ENCODE measurements at regions not wholly inside any gene's neighbourhood (a gene's known extent, or its start where the extent isn't known, plus 50 kb on each side); places are given as distances from the start of the nearest gene placed in this dataset.

DNA sequence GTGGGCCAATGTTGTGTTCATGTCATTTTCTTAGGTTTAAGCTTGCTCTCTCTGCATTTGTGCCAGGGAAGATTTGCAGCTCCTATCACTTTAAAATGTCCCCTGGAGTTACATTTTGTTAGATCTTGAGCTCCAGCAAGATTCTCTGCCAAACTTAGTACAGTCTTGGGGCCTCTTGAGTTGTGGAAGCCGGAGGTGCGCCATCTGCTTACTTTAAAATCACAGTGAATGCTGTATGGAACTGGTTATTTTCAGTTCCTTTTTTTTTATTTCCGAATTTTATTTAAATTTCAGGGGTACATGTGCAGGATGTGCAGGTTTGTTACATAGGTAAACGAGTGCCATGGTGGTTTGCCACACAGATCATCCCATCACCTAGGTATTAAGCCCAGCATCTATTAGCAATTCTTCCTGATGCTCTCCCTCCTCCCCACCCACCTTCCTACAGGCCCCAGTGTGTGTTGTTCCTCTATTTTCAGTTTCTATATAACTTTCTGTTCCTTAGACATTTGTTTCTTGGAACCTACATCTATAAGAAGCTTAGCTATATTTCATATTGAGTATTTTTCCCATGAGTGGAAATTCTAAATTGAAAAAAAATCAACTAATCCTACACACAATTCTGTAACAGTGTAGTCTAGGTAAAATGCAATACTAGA is 114.4 kb upstream of the CREB5 start:
- Histone ChIP-seq H3K4me3 (no peak overlapping the region), H3K27ac (no peak overlapping the region), H3K9me3 (no peaks in the 10 kb centered on the region), H3K36me3 (no peaks in the 10 kb centered on the region), H3K27me3 (no peaks in the 10 kb centered on the region), H3K4me1 (no peaks in the 10 kb centered on the region)
- DNase-seq (ENCODE audit: extremely low spot score in 2 of 2) = no peak
- intact Hi-C loops (cut with DNase I) = no loop called here
- TF ChIP-seq, protein P1, sequence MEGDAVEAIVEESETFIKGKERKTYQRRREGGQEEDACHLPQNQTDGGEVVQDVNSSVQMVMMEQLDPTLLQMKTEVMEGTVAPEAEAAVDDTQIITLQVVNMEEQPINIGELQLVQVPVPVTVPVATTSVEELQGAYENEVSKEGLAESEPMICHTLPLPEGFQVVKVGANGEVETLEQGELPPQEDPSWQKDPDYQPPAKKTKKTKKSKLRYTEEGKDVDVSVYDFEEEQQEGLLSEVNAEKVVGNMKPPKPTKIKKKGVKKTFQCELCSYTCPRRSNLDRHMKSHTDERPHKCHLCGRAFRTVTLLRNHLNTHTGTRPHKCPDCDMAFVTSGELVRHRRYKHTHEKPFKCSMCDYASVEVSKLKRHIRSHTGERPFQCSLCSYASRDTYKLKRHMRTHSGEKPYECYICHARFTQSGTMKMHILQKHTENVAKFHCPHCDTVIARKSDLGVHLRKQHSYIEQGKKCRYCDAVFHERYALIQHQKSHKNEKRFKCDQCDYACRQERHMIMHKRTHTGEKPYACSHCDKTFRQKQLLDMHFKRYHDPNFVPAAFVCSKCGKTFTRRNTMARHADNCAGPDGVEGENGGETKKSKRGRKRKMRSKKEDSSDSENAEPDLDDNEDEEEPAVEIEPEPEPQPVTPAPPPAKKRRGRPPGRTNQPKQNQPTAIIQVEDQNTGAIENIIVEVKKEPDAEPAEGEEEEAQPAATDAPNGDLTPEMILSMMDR (IDR thresholded peaks at IDR 0.05) = no peak
- TF ChIP-seq POLR2A (IDR thresholded peaks at IDR 0.05) (no peak), POLR2AphosphoS5 (IDR thresholded peaks at IDR 0.05; ENCODE audit: insufficient read depth in 1 of 2, low read depth in 1 of 2) (no peak)

GRCh38 chr7:28298870-28299518 is 113.3 kb upstream of the CREB5 start:
- H3K9me3 ChIP-seq = no peaks in the 10 kb centered on the region
- DNase-seq (ENCODE audit: extremely low spot score in 2 of 2) = no peak
- H3K27ac ChIP-seq = no peak overlapping the region
- H3K4me3 ChIP-seq = no peak overlapping the region
- TF ChIP-seq POLR2A (IDR thresholded peaks at IDR 0.05) = no peak
- TF ChIP-seq, protein P1 (IDR thresholded peaks at IDR 0.05) = peak in 2 of 3 experiments; percentile 22 to 31
- no peaks in the 10 kb centered on the region for H3K36me3 ChIP-seq
- no peaks in the 10 kb centered on the region for H3K27me3 ChIP-seq
- intact Hi-C loops (cut with DNase I) = no loop called here
- H3K4me1 ChIP-seq = no peaks in the 10 kb centered on the region

GRCh38 chr7:28299556-28299955 is 112.8 kb upstream of the CREB5 start:
- no peak for TF ChIP-seq POLR2AphosphoS5 (IDR thresholded peaks at IDR 0.05; ENCODE audit: insufficient read depth in 1 of 2, low read depth in 1 of 2)
- TF ChIP-seq, protein P1 (IDR thresholded peaks at IDR 0.05) = no peak
- TF ChIP-seq POLR2A (IDR thresholded peaks at IDR 0.05) = no peak
- H3K4me3 ChIP-seq = no peak overlapping the region
- no peaks in the 10 kb centered on the region for H3K36me3 ChIP-seq
- intact Hi-C loops (cut with DNase I) = no loop called here
- no peaks in the 10 kb centered on the region for H3K9me3 ChIP-seq
- H3K27me3 ChIP-seq = no peaks in the 10 kb centered on the region
- no peak overlapping the region for H3K27ac ChIP-seq
- DNase-seq (ENCODE audit: extremely low spot score in 2 of 2) = no peak
- H3K4me1 ChIP-seq = no peaks in the 10 kb centered on the region

DNA sequence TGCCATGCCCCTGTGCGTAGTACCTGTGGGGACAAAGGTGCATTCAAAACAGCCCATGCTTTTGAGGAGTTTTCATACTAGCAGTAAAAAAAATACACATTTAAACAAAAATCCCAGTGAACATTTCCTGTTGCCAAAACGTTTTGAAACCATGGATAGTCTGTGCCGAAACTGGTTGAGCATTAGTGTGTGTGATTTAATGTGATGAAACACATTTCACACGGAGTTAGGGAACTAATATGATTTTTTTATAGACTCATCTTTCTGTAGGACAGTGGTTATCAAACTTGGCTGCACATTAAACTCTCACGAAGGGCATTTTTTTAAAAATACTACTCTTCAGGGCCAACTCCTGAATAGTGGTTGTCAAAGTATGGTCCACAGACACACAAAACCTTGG is 111.8 kb upstream of the CREB5 start:
- Histone ChIP-seq H3K4me1 (no peaks in the 10 kb centered on the region), H3K4me3 (no peak overlapping the region), H3K36me3 (no peaks in the 10 kb centered on the region), H3K27me3 (no peaks in the 10 kb centered on the region), H3K9me3 (no peaks in the 10 kb centered on the region), H3K27ac (no peak overlapping the region)
- TF ChIP-seq, protein P1 (IDR thresholded peaks at IDR 0.05) = no peak
- no peak for TF ChIP-seq POLR2A (IDR thresholded peaks at IDR 0.05)
- no peak for TF ChIP-seq POLR2AphosphoS5 (IDR thresholded peaks at IDR 0.05; ENCODE audit: insufficient read depth in 1 of 2, low read depth in 1 of 2)
- intact Hi-C loops (cut with DNase I) = no loop called here
- DNase-seq (ENCODE audit: extremely low spot score in 2 of 2) = no peak

- H3K9me3 ChIP-seq = no peaks in the 10 kb centered on the region
- peak in 1 of 2 donors; percentile 91 for DNase-seq (ENCODE audit: extremely low spot score in 2 of 2)
- H3K4me3 ChIP-seq = no peak overlapping the region
- no peaks in the 10 kb centered on the region for H3K4me1 ChIP-seq
- H3K27me3 ChIP-seq = no peaks in the 10 kb centered on the region
- H3K27ac ChIP-seq = no peak overlapping the region
- intact Hi-C loops (cut with DNase I) = no loop called here
- no peaks in the 10 kb centered on the region for H3K36me3 ChIP-seq
- TF ChIP-seq, protein P1 (IDR thresholded peaks at IDR 0.05) = no peak
- TF ChIP-seq POLR2AphosphoS5 (IDR thresholded peaks at IDR 0.05; ENCODE audit: insufficient read depth in 1 of 2, low read depth in 1 of 2) (no peak), POLR2A (IDR thresholded peaks at IDR 0.05) (no peak)
Observed at GRCh38 chr7:28301148-28301641, 111.1 kb upstream of the CREB5 start.
